PC-9 (cell line): ENCODE measurements at regions not wholly inside any gene's neighbourhood (a gene's known extent, or its start where the extent isn't known, plus 50 kb on each side); places are given as distances from the start of the nearest gene placed in this dataset.

ENCODE experiments used
- BruUV-seq: library from RNA; stranded (reverse); fragments of 400-500 nt; replicated peaks from 2 replicates; lab custom pipeline; 2021; lab: Mats Ljungman, UMichigan
- CTCF ChIA-PET: fragments of 300-600 bp; sonication (Branson Sonifier 250); formaldehyde crosslinking; loops from one replicate; lab custom pipeline; 2022; ENCODE audit warnings: antibody characterized with exemption; lab: Charles Lee
- POLR2A ChIA-PET: fragments of 300-600 bp; sonication (Branson Sonifier 250); formaldehyde crosslinking; loops from one replicate; lab custom pipeline; 2022; ENCODE audit warnings: antibody characterized with exemption; ENCODE audit not compliant: unreplicated experiment; lab: Charles Lee
- DNase-seq, 2 experiments: peaks; one replicate each; pipeline versions ENCODE4 v3.0.0 to v3.0.0-alpha.2; 2015 to 2022; ENCODE audit warnings: mixed read lengths in 1 of 2
- H2AFZ ChIP-seq: fragments of 200-600 bp; sonication (generic); 2 replicates; pipeline ENCODE4 v1.8.1; 2017; ENCODE audit warnings: antibody characterized with exemption
- H3F3A ChIP-seq: fragments of 200-600 bp; sonication (generic); 2 replicates; pipeline ENCODE4 v1.8.1; 2017; ENCODE audit warnings: antibody characterized with exemption, mild to moderate bottlenecking, low read depth; ENCODE audit not compliant: insufficient read depth
- H3K27ac ChIP-seq: fragments of 200-600 bp; sonication (generic); 2 replicates; pipeline ENCODE4 v1.6.1; 2016; ENCODE audit warnings: mixed run types
- H3K27me3 ChIP-seq: fragments of 200-600 bp; sonication (generic); 2 replicates; pipeline ENCODE4 v1.6.1; 2016; ENCODE audit warnings: low read depth, mixed run types; ENCODE audit not compliant: insufficient read depth
- H3K36me3 ChIP-seq: fragments of 200-600 bp; sonication (generic); 2 replicates; pipeline ENCODE4 v1.6.1; 2016; ENCODE audit warnings: low read depth, mixed run types
- H3K4me1 ChIP-seq: fragments of 200-600 bp; sonication (generic); replicated peaks from 2 replicates; pipeline ENCODE4 v1.6.1; 2016; ENCODE audit warnings: mixed run types; ENCODE audit not compliant: insufficient read depth
- H3K4me2 ChIP-seq: fragments of 200-600 bp; sonication (generic); 2 replicates; pipeline ENCODE4 v1.6.1; 2017; ENCODE audit warnings: mixed run types
- H3K4me3 ChIP-seq: fragments of 200-600 bp; sonication (generic); 2 replicates; pipeline ENCODE4 v1.6.1; 2016; ENCODE audit warnings: mixed run types
- H3K79me2 ChIP-seq: fragments of 200-600 bp; sonication (generic); 2 replicates; pipeline ENCODE4 v1.6.1; 2017; ENCODE audit warnings: low read depth, mixed run types
- H3K9me2 ChIP-seq: fragments of 200-600 bp; sonication (generic); 2 replicates; pipeline ENCODE4 v1.8.1; 2017; ENCODE audit warnings: mild to moderate bottlenecking; ENCODE audit not compliant: insufficient read depth
- H3K9me3 ChIP-seq: fragments of 200-600 bp; sonication (generic); 2 replicates; pipeline ENCODE4 v1.8.1; 2016; ENCODE audit warnings: low read depth; ENCODE audit not compliant: insufficient read depth
- H4K20me1 ChIP-seq: fragments of 200-600 bp; sonication (generic); 2 replicates; pipeline ENCODE4 v1.8.1; 2017; ENCODE audit not compliant: insufficient read depth
- EZH2 ChIP-seq: fragments of 200-600 bp; sonication (generic); IDR thresholded peaks from 2 replicates; pipeline ENCODE4 v1.8.0; 2017; ENCODE audit warnings: antibody characterized with exemption, low read depth
- intact Hi-C: fragments of 100-400 bp; cut with micrococcal nuclease; formaldehyde crosslinking; loops from one replicate; pipeline ENCODE4 v1.10.0; 2022; ENCODE audit not compliant: unreplicated experiment
- TF ChIP-seq, protein P1 (sequence below): fragments of 200-600 bp; sonication (generic); conservative IDR thresholded peaks from 2 replicates; pipeline ENCODE4 v1.6.1; 2017; ENCODE audit warnings: mixed run types, antibody characterized with exemption, mild to moderate bottlenecking, moderate library complexity

DNA sequence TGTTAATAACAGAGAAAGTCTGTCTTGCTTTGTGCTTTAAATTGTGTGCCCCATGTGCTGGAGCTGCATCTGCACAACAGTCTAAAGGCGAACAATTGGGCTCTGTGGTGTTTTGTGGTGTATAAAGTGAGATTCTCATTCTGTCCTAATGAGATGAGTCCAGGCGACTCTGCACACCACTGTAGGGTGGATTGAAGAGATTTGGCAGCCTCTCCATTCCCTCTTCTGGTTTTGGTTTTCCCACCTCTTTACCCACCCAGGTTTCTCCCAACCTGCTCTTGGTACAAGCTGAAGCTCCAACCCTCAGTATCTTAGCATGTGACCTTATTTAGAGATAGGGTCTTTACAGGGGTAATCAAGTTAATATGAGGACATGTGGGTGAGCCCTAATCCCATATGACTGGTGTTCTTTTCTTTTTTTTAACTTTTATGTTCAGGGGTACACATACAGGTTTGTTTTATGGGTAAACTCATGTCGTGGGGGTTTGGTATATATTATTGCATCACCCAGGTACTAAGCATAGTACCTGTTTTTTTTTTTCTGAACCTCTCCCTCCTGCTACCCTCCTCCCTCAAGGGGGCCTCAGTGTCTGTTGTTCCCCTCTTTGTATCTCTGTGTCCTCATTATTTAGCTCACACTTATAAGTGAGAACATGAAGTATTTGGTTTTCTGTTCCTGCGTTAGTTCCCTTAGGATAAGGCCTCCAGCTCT, 217.6 kb upstream of the DTNBP1 start:
- H3K36me3 ChIP-seq = no peaks in the 10 kb centered on the region
- H2AFZ ChIP-seq = no peak overlapping the region
- H4K20me1 ChIP-seq = no peaks in the 10 kb centered on the region
- no peaks in the 10 kb centered on the region for H3F3A ChIP-seq
- H3K4me3 ChIP-seq = no peak overlapping the region
- TF ChIP-seq, protein P1, sequence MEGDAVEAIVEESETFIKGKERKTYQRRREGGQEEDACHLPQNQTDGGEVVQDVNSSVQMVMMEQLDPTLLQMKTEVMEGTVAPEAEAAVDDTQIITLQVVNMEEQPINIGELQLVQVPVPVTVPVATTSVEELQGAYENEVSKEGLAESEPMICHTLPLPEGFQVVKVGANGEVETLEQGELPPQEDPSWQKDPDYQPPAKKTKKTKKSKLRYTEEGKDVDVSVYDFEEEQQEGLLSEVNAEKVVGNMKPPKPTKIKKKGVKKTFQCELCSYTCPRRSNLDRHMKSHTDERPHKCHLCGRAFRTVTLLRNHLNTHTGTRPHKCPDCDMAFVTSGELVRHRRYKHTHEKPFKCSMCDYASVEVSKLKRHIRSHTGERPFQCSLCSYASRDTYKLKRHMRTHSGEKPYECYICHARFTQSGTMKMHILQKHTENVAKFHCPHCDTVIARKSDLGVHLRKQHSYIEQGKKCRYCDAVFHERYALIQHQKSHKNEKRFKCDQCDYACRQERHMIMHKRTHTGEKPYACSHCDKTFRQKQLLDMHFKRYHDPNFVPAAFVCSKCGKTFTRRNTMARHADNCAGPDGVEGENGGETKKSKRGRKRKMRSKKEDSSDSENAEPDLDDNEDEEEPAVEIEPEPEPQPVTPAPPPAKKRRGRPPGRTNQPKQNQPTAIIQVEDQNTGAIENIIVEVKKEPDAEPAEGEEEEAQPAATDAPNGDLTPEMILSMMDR = no peak
- no peak for TF ChIP-seq EZH2
- POLR2A ChIA-PET = no interaction called here
- no peaks in the 10 kb centered on the region for H3K4me1 ChIP-seq
- BruUV-seq = no TSS peak
- H3K27ac ChIP-seq = no peak overlapping the region
- DNase-seq = no peak
- H3K9me2 ChIP-seq = no peaks in the 10 kb centered on the region
- H3K27me3 ChIP-seq = peaks cover 39% of the 10 kb centered on the region
- H3K9me3 ChIP-seq = no peaks in the 10 kb centered on the region
- intact Hi-C loops = no loop called here
- H3K4me2 ChIP-seq = no peak overlapping the region
- no peaks in the 10 kb centered on the region for H3K79me2 ChIP-seq
- CTCF ChIA-PET = no interaction called here

DNA sequence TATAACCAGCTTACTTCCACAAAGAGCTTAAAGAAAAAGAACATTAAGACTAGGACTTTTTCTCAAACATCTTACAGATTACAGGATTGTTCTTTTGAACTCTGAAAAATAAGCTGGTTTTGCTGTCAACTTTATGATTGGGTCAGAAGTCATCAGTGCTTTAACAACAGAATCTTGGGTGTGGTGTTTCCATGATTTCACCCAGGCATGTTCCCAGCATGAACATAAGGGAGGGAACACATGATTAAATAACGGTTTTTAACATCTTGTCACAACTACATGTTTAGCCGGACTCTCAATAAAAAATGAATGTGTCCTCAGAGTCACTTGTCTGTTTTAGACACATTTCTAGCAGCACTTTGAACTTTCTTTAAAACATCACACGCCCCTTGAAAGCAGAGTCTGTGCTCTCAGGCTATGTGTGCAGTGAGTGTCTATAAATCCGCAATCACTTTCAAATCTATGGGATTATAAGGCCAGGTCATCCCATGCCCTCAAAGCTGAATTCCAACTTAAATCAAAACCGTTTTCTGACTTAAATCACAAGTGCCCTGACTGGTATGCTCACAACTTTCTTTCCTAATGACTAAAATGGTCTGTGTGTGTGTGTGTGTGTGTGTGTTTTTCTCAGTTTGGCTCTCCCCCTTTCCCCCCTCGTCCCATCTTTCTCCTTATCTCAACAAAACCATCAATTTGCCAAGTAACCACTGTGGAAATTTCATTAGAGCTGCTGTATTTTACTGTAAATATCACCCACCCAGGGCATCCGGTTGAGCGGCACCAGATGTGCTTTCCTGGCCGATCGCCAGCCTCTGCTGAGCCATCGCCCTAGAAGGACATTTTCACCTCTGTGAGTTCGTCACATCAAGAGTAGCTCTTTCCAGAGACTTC, 216.8 kb upstream of the DTNBP1 start:
- no peak overlapping the region for H3K27ac ChIP-seq
- no peak for TF ChIP-seq EZH2
- TF ChIP-seq, protein P1 = no peak
- intact Hi-C loops = no loop called here
- no peak overlapping the region for H2AFZ ChIP-seq
- no peaks in the 10 kb centered on the region for H3K36me3 ChIP-seq
- no peaks in the 10 kb centered on the region for H3K79me2 ChIP-seq
- peaks cover 33% of the 10 kb centered on the region for H3K27me3 ChIP-seq
- H3K4me1 ChIP-seq = no peaks in the 10 kb centered on the region
- no peaks in the 10 kb centered on the region for H3K9me2 ChIP-seq
- no peaks in the 10 kb centered on the region for H3K9me3 ChIP-seq
- no peak for DNase-seq
- BruUV-seq = no TSS peak
- no peaks in the 10 kb centered on the region for H3F3A ChIP-seq
- H4K20me1 ChIP-seq = no peaks in the 10 kb centered on the region
- H3K4me3 ChIP-seq = no peak overlapping the region
- CTCF ChIA-PET = no interaction called here
- POLR2A ChIA-PET = no interaction called here
- H3K4me2 ChIP-seq = no peak overlapping the region

DNA sequence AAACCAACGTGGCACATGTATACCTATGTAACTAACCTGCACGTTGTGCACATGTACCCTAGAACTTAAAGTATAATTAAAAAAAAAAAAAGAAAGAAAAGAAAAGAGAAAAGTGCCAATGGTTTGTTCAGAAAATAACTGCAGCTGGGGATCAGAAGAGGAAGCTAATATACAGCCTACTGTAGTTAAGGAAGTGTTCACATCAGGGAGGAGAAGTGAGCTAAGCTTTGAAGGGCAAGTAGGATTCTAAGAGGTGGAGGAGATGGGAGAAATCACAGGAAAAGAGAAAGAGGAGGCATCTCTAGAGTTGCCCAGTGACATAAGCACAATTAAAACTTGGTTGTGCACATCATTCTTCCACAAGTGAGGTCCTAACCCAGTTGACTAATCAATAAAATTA, 214.4 kb upstream of the DTNBP1 start:
- Histone ChIP-seq H4K20me1 (no peaks in the 10 kb centered on the region), H3K27me3 (peaks cover 48% of the 10 kb centered on the region), H3K4me1 (no peaks in the 10 kb centered on the region), H3K36me3 (no peaks in the 10 kb centered on the region), H3K27ac (no peak overlapping the region), H2AFZ (no peak overlapping the region), H3K79me2 (no peaks in the 10 kb centered on the region), H3F3A (no peaks in the 10 kb centered on the region), H3K9me2 (no peaks in the 10 kb centered on the region), H3K4me3 (no peak overlapping the region), H3K4me2 (no peak overlapping the region), H3K9me3 (no peaks in the 10 kb centered on the region)
- POLR2A ChIA-PET = no interaction called here
- CTCF ChIA-PET = no interaction called here
- no peak for TF ChIP-seq EZH2
- TF ChIP-seq, protein P1 = no peak
- no TSS peak for BruUV-seq
- intact Hi-C loops = no loop called here
- no peak for DNase-seq
